ENCODE measurements at regions not wholly inside any gene's neighbourhood (a gene's known extent, or its start where the extent isn't known, plus 50 kb on each side); places are given as distances from the start of the nearest gene placed in this dataset.

- TF ChIP-seq CTCF (IDR thresholded peaks at IDR 0.05) = peak in 3 of 4 experiments; percentile 26 to 50 (median 42)
- no peak for TF ChIP-seq POLR2AphosphoS5 (IDR thresholded peaks at IDR 0.05)
- TF ChIP-seq EP300 (IDR thresholded peaks at IDR 0.05) = no peak
- TF ChIP-seq POLR2A (IDR thresholded peaks at IDR 0.05) = no peak
Measured at GRCh38 chr10:59580026-59580863, 129.4 kb downstream of the SLC16A9 start.
